Ishikawa (cell line): ENCODE measurements at regions not wholly inside any gene's neighbourhood (a gene's known extent, or its start where the extent isn't known, plus 50 kb on each side); places are given as distances from the start of the nearest gene placed in this dataset.

Source experiments
- CEBPB ChIP-seq: IDR thresholded peaks from 2 replicates; pipeline ENCODE4 v1.6.1; 2012
- CREB1 ChIP-seq: IDR thresholded peaks from 2 replicates; pipeline ENCODE4 v1.6.1; 2012; ENCODE audit warnings: low read depth
- EGR1 ChIP-seq: IDR thresholded peaks from 2 replicates; pipeline ENCODE4 v1.6.1; 2012
- EP300 ChIP-seq: IDR thresholded peaks from 2 replicates; pipeline ENCODE4 v1.6.1; 2012; ENCODE audit warnings: borderline replicate concordance
- FOXM1 ChIP-seq: IDR thresholded peaks from 2 replicates; pipeline ENCODE4 v1.6.1; 2012; ENCODE audit warnings: low read depth, borderline replicate concordance
- MAX ChIP-seq: IDR thresholded peaks from 2 replicates; pipeline ENCODE4 v1.6.1; 2012
- NFIC ChIP-seq: IDR thresholded peaks from 2 replicates; pipeline ENCODE4 v1.6.1; 2012
- RAD21 ChIP-seq: IDR thresholded peaks from 2 replicates; pipeline ENCODE4 v1.6.1; 2012; ENCODE audit warnings: low read depth
- REST ChIP-seq: IDR thresholded peaks from 2 replicates; pipeline ENCODE4 v1.6.1; 2012; ENCODE audit warnings: low read depth, mild to moderate bottlenecking
- TAF1 ChIP-seq: IDR thresholded peaks from 2 replicates; pipeline ENCODE4 v1.6.1; 2012; ENCODE audit warnings: low read depth, mild to moderate bottlenecking
- TCF12 ChIP-seq: IDR thresholded peaks from 2 replicates; pipeline ENCODE4 v1.6.1; 2012; ENCODE audit warnings: low read depth
- TEAD4 ChIP-seq: IDR thresholded peaks from 2 replicates; pipeline ENCODE4 v1.6.1; 2012
- USF1 ChIP-seq: IDR thresholded peaks from 2 replicates; pipeline ENCODE4 v1.6.1; 2012
- YY1 ChIP-seq: IDR thresholded peaks from 2 replicates; pipeline ENCODE4 v1.6.1; 2012; ENCODE audit warnings: low read depth
- ZBTB7A ChIP-seq: IDR thresholded peaks from 2 replicates; pipeline ENCODE4 v1.6.1; 2012; ENCODE audit warnings: low read depth

GRCh38 chr4:170248029-170248428 is 158.3 kb upstream of the AADAT start:
- TF ChIP-seq FOXM1 (no peak), EP300 (no peak), ZBTB7A (no peak)

- TF ChIP-seq EP300 (no peak), USF1 (no peak), CREB1 (no peak), ZBTB7A (no peak), TEAD4 (no peak), FOXM1 (no peak), NFIC (no peak), TCF12 (no peak)
These were observed 157.8 kb upstream of the AADAT start for GRCh38 chr4:170247596-170247995.

- TF ChIP-seq ZBTB7A = no peak
- TF ChIP-seq RAD21 = no peak
- TF ChIP-seq EP300 = no peak
- TF ChIP-seq CREB1 = no peak
- TF ChIP-seq REST = no peak
These were observed 154.0 kb upstream of the AADAT start for GRCh38 chr4:170243662-170244288.

GRCh38 chr4:170242471-170242870 is 152.7 kb upstream of the AADAT start:
- no peak for TF ChIP-seq EP300
- no peak for TF ChIP-seq ZBTB7A
- no peak for TF ChIP-seq REST
- no peak for TF ChIP-seq CREB1
- no peak for TF ChIP-seq EGR1
- TF ChIP-seq CEBPB = no peak
- no peak for TF ChIP-seq RAD21
- TF ChIP-seq TCF12 = no peak
- no peak for TF ChIP-seq MAX
- TF ChIP-seq TEAD4 = no peak
- no peak for TF ChIP-seq FOXM1
- no peak for TF ChIP-seq NFIC
- no peak for TF ChIP-seq YY1
- no peak for TF ChIP-seq USF1
- no peak for TF ChIP-seq TAF1

GRCh38 chr4:170234800-170235199 is 145.0 kb upstream of the AADAT start:
- TF ChIP-seq REST (no peak), CEBPB (no peak), USF1 (no peak), FOXM1 (no peak), TAF1 (no peak)
